ENCODE measurements at regions not wholly inside any gene's neighbourhood (a gene's known extent, or its start where the extent isn't known, plus 50 kb on each side); places are given as distances from the start of the nearest gene placed in this dataset.

DNA sequence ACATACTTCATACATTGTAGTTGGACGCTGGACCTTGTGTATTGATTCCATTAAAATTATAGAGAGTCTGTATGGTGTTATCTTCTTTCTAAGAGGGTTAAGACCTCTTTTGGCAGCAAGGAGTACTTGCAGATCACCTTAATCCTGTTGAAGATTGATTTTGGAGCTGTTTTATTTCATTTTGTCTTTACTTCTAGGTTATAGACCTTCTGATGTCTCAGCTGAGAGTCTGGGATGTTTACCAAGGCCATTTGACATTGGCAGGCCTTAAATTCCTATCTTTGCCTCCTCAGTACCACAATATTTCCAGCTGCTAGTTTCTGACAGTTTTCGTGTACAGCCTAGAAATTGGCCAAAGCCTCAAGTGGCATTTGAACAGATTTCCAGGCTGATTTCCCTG, 338.0 kb downstream of the LMO4 start:
- Mint-ChIP-seq H3K36me3 (ENCODE audit: low read depth) (no peaks in the 10 kb centered on the region), H3K27me3 (peaks cover 3% of the 10 kb centered on the region), H3K9me3 (no peaks in the 10 kb centered on the region), H3K27ac (no peak overlapping the region), H3K4me1 (ENCODE audit: low read depth) (no peaks in the 10 kb centered on the region), H3K4me3 (no peak overlapping the region)
- no peak for DNase-seq

DNA sequence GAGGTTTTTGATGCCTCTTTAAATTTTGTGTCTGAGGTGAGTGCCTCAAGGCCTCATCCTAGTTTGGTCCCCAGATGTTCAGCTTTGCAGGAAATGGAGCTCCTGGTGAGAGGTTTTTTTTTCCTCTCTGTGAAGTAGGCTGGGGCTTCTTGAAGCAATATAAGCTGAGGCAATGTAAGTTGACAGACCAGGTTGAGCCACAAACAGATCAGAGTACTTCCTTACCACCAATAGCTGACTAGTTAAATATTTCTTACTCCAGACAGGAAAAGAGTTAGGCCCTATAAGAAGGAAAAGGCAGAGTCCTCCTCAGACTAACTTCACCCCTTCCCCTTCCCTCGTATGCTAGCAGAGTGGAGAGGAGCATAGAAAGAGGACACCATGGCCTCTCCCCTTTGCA, 341.0 kb downstream of the LMO4 start:
- no peaks in the 10 kb centered on the region for H3K9me3 Mint-ChIP-seq
- no peak overlapping the region for H3K27ac Mint-ChIP-seq
- H3K4me1 Mint-ChIP-seq (ENCODE audit: low read depth), result no peaks in the 10 kb centered on the region
- H3K27me3 Mint-ChIP-seq, result peaks cover 2% of the 10 kb centered on the region
- H3K36me3 Mint-ChIP-seq (ENCODE audit: low read depth), result no peaks in the 10 kb centered on the region
- H3K4me3 Mint-ChIP-seq, result no peak overlapping the region
- no peak for DNase-seq

DNA sequence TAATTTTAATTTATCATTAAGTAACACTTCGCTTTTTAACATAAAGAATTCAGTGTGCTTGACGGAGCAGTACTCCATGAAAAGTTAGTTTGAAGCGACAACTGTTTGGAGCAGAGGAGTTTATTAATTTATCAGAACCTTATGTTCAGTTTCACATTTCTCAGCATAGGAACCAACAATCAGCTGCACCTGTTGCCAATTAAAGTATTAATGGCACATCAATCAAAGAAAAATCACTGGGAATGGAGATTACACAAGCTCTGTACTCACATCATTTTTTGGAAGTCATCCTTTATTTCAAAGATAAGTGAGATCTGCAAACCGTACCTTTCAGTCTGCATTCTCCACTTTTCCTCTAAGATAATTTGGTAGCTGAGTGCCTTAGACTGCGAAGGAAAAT, 344.6 kb downstream of the LMO4 start:
- Mint-ChIP-seq H3K27ac (no peak overlapping the region), H3K27me3 (peaks cover 2% of the 10 kb centered on the region), H3K9me3 (no peaks in the 10 kb centered on the region), H3K4me3 (no peak overlapping the region), H3K36me3 (ENCODE audit: low read depth) (no peaks in the 10 kb centered on the region), H3K4me1 (ENCODE audit: low read depth) (no peaks in the 10 kb centered on the region)
- DNase-seq, result no peak

DNA sequence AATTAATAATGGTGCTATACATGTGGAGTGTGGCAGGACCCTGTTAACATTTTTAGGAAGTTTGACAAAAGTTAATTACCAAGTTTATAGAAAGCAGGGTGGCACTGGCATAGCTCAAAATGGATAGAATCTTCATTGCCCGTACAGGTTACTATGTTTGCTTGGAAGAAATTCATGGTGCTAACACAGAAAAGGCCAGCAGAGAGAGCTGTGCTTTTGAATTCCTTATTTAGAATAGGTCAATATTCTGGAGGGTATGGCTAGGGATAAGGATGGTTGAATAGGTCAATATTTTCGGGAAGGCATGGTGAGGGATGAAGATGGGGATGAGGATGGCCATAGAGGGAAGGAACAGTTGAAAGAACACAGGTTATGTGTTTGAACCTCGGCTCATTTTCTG, 345.1 kb downstream of the LMO4 start:
- Mint-ChIP-seq H3K27me3 (peaks cover 2% of the 10 kb centered on the region), H3K9me3 (no peaks in the 10 kb centered on the region), H3K4me1 (ENCODE audit: low read depth) (no peaks in the 10 kb centered on the region), H3K4me3 (no peak overlapping the region), H3K36me3 (ENCODE audit: low read depth) (no peaks in the 10 kb centered on the region), H3K27ac (no peak overlapping the region)
- DNase-seq, result no peak

DNA sequence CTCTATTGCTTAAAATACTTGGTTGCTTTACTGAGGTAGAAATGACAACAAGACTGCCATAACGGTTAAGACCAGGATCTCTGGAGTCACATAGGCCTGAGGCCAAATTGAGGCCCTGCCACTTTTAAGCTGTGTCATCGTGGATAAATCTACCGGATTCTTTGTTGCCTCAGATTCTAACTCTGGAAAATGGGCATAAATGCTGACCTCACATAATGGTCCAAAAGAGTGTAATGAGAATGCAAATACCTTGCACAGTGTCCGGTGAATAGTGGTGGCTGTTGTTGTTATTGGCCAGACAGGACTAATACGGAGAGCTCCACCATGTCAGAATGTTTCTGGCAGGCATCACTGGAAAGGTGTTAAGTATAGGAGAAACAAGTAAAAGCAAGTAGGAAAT, 346.1 kb downstream of the LMO4 start:
- Mint-ChIP-seq H3K27me3 (peaks cover 2% of the 10 kb centered on the region), H3K27ac (no peak overlapping the region), H3K9me3 (no peaks in the 10 kb centered on the region), H3K4me3 (no peak overlapping the region), H3K4me1 (ENCODE audit: low read depth) (no peaks in the 10 kb centered on the region), H3K36me3 (ENCODE audit: low read depth) (no peaks in the 10 kb centered on the region)
- DNase-seq, result no peak

DNA sequence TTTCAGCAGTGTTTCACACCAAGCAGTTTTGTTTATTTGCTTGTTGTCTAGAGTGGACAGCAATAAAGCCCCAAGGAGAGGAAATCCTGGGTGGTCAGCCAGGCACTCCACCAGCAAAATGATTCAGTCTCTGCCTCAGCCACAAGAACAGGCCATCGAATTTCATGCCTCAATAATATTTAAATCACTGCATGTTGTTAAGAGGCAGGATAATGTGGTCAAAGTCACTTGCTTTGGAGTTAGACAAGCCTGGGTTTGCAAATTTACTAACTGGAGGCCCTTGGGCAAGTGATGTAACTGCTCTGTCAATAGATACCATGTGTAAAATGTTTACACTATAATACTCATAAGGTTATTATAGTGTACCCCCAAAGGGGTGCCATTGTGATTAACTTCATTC, 349.6 kb downstream of the LMO4 start:
- no peaks in the 10 kb centered on the region for H3K36me3 Mint-ChIP-seq (ENCODE audit: low read depth)
- no peak overlapping the region for H3K4me3 Mint-ChIP-seq
- no peak overlapping the region for H3K27ac Mint-ChIP-seq
- no peaks in the 10 kb centered on the region for H3K4me1 Mint-ChIP-seq (ENCODE audit: low read depth)
- no peaks in the 10 kb centered on the region for H3K9me3 Mint-ChIP-seq
- no peak for DNase-seq
- H3K27me3 Mint-ChIP-seq, result peaks cover 2% of the 10 kb centered on the region

DNA sequence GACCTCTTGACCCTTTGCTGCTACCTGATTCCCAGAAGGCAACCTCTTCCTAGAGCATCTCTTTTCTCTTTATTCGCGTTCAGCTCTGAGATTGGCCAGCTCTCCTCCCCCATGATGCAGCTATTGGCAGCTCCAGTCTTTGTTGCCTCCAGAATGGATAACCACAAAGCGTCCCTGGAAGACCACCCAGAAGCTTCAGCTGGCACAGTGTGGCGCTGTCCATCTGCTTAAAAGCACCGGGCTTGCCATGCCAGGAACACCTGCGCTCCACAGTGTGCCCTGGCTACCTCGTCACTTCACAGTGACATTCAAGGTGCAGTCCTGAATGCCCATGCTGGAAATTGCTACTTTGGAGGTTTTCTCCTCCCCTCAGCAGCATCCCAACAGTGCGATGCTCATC, 353.9 kb downstream of the LMO4 start:
- Mint-ChIP-seq H3K4me3 (no peak overlapping the region), H3K9me3 (no peaks in the 10 kb centered on the region), H3K4me1 (ENCODE audit: low read depth) (no peaks in the 10 kb centered on the region), H3K27me3 (no peaks in the 10 kb centered on the region), H3K36me3 (ENCODE audit: low read depth) (no peaks in the 10 kb centered on the region), H3K27ac (no peak overlapping the region)
- DNase-seq, result no peak

DNA sequence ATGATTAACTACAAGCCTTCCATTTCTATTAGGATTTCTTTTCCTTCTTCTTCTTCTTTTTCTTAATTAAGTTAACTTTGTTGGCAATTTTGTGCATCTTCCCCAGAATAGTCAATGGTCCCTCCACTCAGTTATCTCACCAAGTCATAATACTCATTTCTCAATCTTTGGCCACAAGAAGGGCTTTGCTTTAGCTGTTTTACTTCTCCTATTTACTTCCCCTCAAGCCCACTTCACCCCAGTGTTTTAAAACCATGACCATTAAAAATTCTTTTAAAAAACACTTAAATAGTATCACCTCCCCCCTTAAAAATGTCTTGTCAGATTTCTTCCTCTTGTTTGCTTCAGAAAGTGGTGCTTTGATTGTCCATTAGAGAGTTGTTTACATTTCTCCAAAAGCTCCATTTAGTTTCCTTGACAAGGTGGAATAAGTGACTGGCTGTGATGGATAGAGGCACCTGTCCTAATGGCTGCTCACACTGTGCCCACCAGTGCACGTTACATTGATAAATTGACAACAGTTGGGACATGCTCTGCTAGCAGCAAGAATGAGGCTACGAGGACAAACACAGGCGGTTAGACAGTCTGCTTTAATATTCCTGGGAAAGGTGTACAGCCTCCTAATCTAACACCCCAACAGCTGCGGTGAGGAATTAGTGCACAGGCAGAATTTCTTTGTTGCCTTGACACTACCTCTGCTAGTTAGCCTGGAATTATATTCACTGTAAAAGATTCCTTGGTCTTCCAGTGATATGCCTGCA, 354.7 kb downstream of the LMO4 start:
- no peaks in the 10 kb centered on the region for H3K9me3 Mint-ChIP-seq
- H3K27ac Mint-ChIP-seq, result no peak overlapping the region
- H3K27me3 Mint-ChIP-seq, result peaks cover 3% of the 10 kb centered on the region
- H3K4me1 Mint-ChIP-seq (ENCODE audit: low read depth), result no peaks in the 10 kb centered on the region
- no peak for DNase-seq
- H3K36me3 Mint-ChIP-seq (ENCODE audit: low read depth), result no peaks in the 10 kb centered on the region
- no peak overlapping the region for H3K4me3 Mint-ChIP-seq

DNA sequence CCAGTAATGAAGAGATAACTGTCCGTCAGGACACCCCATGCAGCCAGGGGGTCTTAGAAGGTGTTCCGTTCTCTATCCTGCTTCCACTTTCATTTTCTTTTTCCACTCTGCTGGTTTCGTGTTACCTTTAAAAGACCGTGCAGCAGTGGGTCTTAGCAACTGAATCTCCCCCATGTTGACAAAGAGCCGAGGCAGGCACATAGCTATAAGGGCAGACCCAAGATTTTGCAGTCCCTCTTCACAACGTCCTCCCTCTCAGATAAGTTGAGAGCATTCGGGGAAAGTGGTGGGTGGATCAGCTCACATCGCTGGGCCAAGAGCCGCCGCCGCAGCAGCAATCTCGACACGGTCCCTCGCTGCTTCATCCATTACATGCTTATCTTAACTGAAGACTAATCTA, 355.5 kb downstream of the LMO4 start:
- peaks cover 4% of the 10 kb centered on the region for H3K27me3 Mint-ChIP-seq
- H3K36me3 Mint-ChIP-seq (ENCODE audit: low read depth), result no peaks in the 10 kb centered on the region
- no peaks in the 10 kb centered on the region for H3K9me3 Mint-ChIP-seq
- peak overlapping the region; percentile 41 for H3K4me3 Mint-ChIP-seq
- H3K27ac Mint-ChIP-seq, result no peak overlapping the region
- no peaks in the 10 kb centered on the region for H3K4me1 Mint-ChIP-seq (ENCODE audit: low read depth)
- DNase-seq, result no peak

DNA sequence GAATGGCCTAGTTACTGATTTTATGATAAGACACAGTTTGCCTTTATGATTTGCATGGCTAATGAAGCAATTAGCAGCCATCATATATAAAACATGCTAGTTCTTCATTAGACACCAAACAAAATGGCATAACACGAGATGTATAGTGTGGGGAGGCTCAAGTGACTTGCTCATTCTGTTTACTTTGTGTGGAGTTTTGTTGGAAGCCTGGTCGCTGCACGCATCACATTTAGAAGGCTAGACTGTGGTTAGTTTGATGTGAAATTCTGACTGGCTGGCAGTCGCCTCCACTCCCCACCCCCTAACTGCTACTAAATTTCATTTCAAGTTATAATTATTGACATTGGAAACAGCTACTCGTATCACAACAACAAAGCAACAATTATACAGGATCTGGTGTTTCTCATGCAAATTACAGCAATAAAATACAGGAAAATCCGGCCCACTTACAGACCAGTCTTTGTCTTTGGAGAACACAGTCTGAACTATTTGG, 356.1 kb downstream of the LMO4 start:
- Mint-ChIP-seq H3K9me3 (no peaks in the 10 kb centered on the region), H3K27me3 (peaks cover 4% of the 10 kb centered on the region), H3K4me3 (no peak overlapping the region), H3K36me3 (ENCODE audit: low read depth) (no peaks in the 10 kb centered on the region), H3K27ac (no peak overlapping the region), H3K4me1 (ENCODE audit: low read depth) (no peaks in the 10 kb centered on the region)
- DNase-seq, result no peak

DNA sequence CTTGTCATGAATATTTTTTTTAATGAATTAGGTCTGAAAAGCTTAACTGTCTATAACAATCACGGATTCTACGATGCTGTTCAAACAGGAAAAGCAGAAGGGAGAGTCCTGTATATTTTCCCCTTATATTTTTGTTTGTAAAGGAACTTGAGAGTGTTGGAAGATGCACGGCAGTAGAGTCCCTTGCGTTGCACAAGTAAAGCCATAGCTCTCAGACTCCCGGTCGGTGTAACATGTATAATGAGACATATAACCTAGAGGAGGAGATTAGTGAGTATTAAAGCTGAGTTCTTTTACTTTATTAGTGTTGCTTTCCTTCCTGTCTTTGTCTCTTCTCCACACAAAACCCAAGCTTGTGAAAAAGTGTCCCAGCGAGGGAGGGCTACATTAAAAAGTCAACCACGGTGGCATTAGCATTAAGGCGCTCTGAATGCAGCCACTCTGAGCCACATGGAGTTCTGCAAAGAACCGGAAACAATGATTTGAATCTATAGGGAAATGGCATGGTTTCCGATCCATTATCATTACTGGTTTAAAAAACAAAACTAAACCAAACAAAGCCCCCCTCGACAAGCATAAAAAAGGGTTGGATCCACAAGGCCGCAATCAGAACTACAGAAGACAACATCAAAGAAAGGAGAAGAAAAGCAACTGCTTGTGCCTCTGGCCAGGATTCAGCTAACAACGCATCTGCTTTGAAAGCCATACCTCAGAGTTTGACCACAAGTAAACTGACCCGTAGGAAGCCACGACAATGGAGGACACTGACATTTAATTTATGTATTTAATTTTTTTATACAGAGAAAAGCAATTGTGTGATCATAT, 356.8 kb downstream of the LMO4 start:
- no peak for DNase-seq
- no peak overlapping the region for H3K27ac Mint-ChIP-seq
- peaks cover 4% of the 10 kb centered on the region for H3K27me3 Mint-ChIP-seq
- H3K4me3 Mint-ChIP-seq, result no peak overlapping the region
- no peaks in the 10 kb centered on the region for H3K9me3 Mint-ChIP-seq
- H3K4me1 Mint-ChIP-seq (ENCODE audit: low read depth), result no peaks in the 10 kb centered on the region
- no peaks in the 10 kb centered on the region for H3K36me3 Mint-ChIP-seq (ENCODE audit: low read depth)

DNA sequence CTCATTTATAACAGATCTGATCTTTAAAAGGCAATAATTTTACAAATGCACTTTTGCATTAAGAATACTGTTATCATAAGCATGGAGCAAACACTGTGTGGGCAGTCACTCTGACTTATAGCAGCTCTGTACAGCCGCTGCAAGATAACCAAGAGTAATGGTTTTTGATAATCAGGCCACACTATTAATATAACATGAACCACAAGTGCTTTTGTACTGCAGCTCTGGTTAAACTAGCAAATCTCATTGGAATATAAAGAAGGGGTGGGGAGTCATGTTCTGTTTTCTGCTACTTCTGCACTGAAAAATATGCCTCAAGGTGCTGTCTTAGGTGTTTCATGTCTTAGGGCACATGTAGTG, 357.4 kb downstream of the LMO4 start:
- Mint-ChIP-seq H3K9me3 (no peaks in the 10 kb centered on the region), H3K27ac (no peak overlapping the region), H3K4me1 (ENCODE audit: low read depth) (no peaks in the 10 kb centered on the region), H3K36me3 (ENCODE audit: low read depth) (no peaks in the 10 kb centered on the region), H3K4me3 (no peak overlapping the region), H3K27me3 (peaks cover 10% of the 10 kb centered on the region)
- DNase-seq, result no peak

DNA sequence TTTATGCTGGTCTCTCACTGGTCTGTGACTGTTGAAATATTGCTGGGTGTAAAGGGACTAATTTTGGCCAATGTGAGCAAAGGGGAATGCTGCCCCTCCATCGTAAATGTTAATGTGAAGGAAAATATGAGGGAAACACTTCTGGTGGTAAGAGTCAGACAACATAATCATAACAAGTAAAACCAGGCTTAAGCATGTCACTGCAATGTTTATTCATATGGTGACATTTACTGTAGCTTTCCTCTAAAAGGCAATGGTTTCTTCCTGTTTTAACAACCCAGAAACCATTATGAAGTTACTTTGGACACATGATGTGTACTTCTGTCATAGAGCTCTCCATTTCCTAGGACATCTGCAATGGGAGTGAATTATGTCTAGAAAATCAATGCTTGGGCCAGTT, 358.0 kb downstream of the LMO4 start:
- DNase-seq, result no peak
- no peak overlapping the region for H3K4me3 Mint-ChIP-seq
- no peaks in the 10 kb centered on the region for H3K4me1 Mint-ChIP-seq (ENCODE audit: low read depth)
- no peaks in the 10 kb centered on the region for H3K36me3 Mint-ChIP-seq (ENCODE audit: low read depth)
- H3K27me3 Mint-ChIP-seq, result peaks cover 10% of the 10 kb centered on the region
- H3K9me3 Mint-ChIP-seq, result no peaks in the 10 kb centered on the region
- no peak overlapping the region for H3K27ac Mint-ChIP-seq

DNA sequence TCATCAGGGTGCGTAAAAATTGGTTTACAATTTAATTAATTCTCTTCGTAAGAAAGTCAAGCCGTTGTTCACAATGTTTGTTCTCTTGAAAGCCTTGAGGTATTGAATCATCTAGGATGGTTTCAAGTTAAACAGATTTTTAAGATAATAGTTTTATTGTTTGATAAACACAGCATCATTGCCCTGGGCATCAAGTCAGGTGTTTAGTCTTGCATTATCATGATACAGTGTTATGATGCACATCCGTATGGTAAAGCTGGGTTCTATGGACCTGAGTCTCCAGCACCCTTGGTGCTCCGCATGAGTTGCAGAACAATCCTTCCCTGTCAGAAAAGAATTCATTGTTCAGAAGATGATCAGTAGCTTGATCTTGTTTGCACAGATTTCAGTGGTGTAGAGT, 359.5 kb downstream of the LMO4 start:
- no peaks in the 10 kb centered on the region for H3K4me1 Mint-ChIP-seq (ENCODE audit: low read depth)
- no peak overlapping the region for H3K4me3 Mint-ChIP-seq
- H3K9me3 Mint-ChIP-seq, result no peaks in the 10 kb centered on the region
- no peak for DNase-seq
- H3K36me3 Mint-ChIP-seq (ENCODE audit: low read depth), result no peaks in the 10 kb centered on the region
- H3K27me3 Mint-ChIP-seq, result peaks cover 10% of the 10 kb centered on the region
- no peak overlapping the region for H3K27ac Mint-ChIP-seq

DNA sequence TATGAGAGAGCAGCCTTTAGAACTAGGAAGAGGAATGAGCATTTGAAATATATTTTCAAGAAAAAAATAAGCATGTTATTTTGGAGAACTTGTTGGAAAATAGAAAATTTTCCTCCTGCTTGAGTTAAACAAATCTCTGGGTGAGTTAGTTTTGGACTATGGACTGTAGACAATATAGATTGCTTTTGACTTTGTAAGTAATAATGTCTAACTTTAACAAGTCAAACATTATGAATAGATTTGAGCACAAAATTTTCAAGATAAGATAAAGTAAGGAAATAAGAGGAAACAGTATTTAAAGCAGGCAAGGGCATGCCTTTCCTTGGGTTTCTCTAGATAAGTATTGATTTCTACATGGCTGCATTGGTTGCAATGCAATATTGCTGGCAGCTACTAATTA, 360.8 kb downstream of the LMO4 start:
- Mint-ChIP-seq H3K27ac (no peak overlapping the region), H3K36me3 (ENCODE audit: low read depth) (no peaks in the 10 kb centered on the region), H3K27me3 (peaks cover 10% of the 10 kb centered on the region), H3K9me3 (no peaks in the 10 kb centered on the region), H3K4me1 (ENCODE audit: low read depth) (no peaks in the 10 kb centered on the region), H3K4me3 (no peak overlapping the region)
- DNase-seq, result no peak
